GM23338 (cell line): ENCODE measurements at regions not wholly inside any gene's neighbourhood (a gene's known extent, or its start where the extent isn't known, plus 50 kb on each side); places are given as distances from the start of the nearest gene placed in this dataset.

ENCODE experiments used
- ATAC-seq: fragments of 200-7000 bp; cut with Tn5 transposase; 3 replicates; pipeline ENCODE4 v1.9.1; 2020
- DNase-seq: peaks from one replicate; pipeline ENCODE4 v3.0.0-alpha.2; 2015; ENCODE audit warnings: low spot score
- H2AFZ ChIP-seq: fragments of 200-600 bp; sonication (generic); 2 replicates; pipeline ENCODE4 v1.8.0; 2016; ENCODE audit warnings: antibody characterized with exemption, mild to moderate bottlenecking, moderate library complexity
- H3F3A ChIP-seq: fragments of 200-600 bp; sonication (generic); replicated peaks from 2 replicates; pipeline ENCODE4 v1.8.0; 2017; ENCODE audit warnings: antibody characterized with exemption, mixed run types, low read depth
- H3K27ac ChIP-seq: fragments of 200-600 bp; sonication (generic); 2 replicates; pipeline ENCODE4 v1.6.1; 2016; ENCODE audit warnings: low read depth
- H3K27me3 ChIP-seq: fragments of 200-600 bp; sonication (generic); 2 replicates; pipeline ENCODE4 v1.8.0; 2016; ENCODE audit warnings: mild to moderate bottlenecking, mixed run types, moderate library complexity; ENCODE audit not compliant: insufficient read depth
- H3K36me3 ChIP-seq: fragments of 200-600 bp; sonication (generic); 2 replicates; pipeline ENCODE4 v1.8.0; 2016; ENCODE audit warnings: mild to moderate bottlenecking; ENCODE audit not compliant: insufficient read depth
- H3K4me1 ChIP-seq: fragments of 200-600 bp; sonication (generic); 2 replicates; pipeline ENCODE4 v1.8.0; 2016; ENCODE audit warnings: mild to moderate bottlenecking, moderate library complexity; ENCODE audit not compliant: insufficient read depth
- H3K4me2 ChIP-seq: fragments of 200-600 bp; sonication (generic); 2 replicates; pipeline ENCODE4 v1.7.1; 2017; ENCODE audit warnings: mixed run types
- H3K4me3 ChIP-seq: fragments of 200-600 bp; sonication (generic); 2 replicates; pipeline ENCODE4 v1.6.1; 2016; ENCODE audit warnings: mixed run types
- H3K79me2 ChIP-seq: fragments of 200-600 bp; sonication (generic); replicated peaks from 2 replicates; pipeline ENCODE4 v1.8.0; 2017; ENCODE audit warnings: mild to moderate bottlenecking; ENCODE audit not compliant: insufficient read depth
- H3K9me2 ChIP-seq: fragments of 200-600 bp; sonication (generic); 2 replicates; pipeline ENCODE4 v1.8.0; 2017; ENCODE audit not compliant: insufficient read depth
- H4K20me1 ChIP-seq: fragments of 200-600 bp; sonication (generic); replicated peaks from 2 replicates; pipeline ENCODE4 v1.8.0; 2017; ENCODE audit warnings: mild to moderate bottlenecking; ENCODE audit not compliant: insufficient read depth
- H3K27ac Mint-ChIP-seq: 2 replicates; pipeline ENCODE4 v1.8.0; 2020; ENCODE audit warnings: inconsistent platforms, mild to moderate bottlenecking, moderate library complexity, mixed read lengths
- H3K27me3 Mint-ChIP-seq: 3 replicates; pipeline ENCODE4 v1.8.0; 2022; ENCODE audit warnings: low read depth, mild to moderate bottlenecking, moderate library complexity, mixed read lengths, inconsistent platforms; ENCODE audit not compliant: insufficient read depth, poor library complexity
- H3K36me3 Mint-ChIP-seq: 3 replicates; pipeline ENCODE4 v1.8.0; 2021; ENCODE audit warnings: low read depth, mild to moderate bottlenecking, inconsistent platforms, moderate library complexity, mixed read lengths
- H3K4me1 Mint-ChIP-seq: 3 replicates; pipeline ENCODE4 v1.8.0; 2020; ENCODE audit warnings: mild to moderate bottlenecking, inconsistent platforms, mixed read lengths
- H3K4me3 Mint-ChIP-seq: 3 replicates; pipeline ENCODE4 v1.8.0; 2021; ENCODE audit warnings: moderate library complexity, mild to moderate bottlenecking, inconsistent platforms, mixed read lengths
- H3K9me3 Mint-ChIP-seq: 3 replicates; pipeline ENCODE4 v1.8.0; 2020; ENCODE audit warnings: moderate library complexity, mild to moderate bottlenecking, inconsistent platforms, mixed read lengths
- CREB1 ChIP-seq: fragments of 250-450 bp; sonication (Bioruptor Pico); IDR thresholded peaks from 2 replicates; pipeline ENCODE4 v1.5.0; 2020; ENCODE audit warnings: low read depth, mild to moderate bottlenecking, moderate library complexity
- EZH2 ChIP-seq: fragments of 200-600 bp; sonication (generic); IDR thresholded peaks from one replicate; pipeline ENCODE4 v1.8.0; 2017; ENCODE audit warnings: antibody characterized with exemption, mild to moderate bottlenecking, low read depth; ENCODE audit not compliant: unreplicated experiment
- EZH2phosphoT487 ChIP-seq: fragments of 200-600 bp; sonication (generic); IDR thresholded peaks from one replicate; pipeline ENCODE4 v1.8.1; 2018; ENCODE audit warnings: antibody characterized with exemption; ENCODE audit not compliant: unreplicated experiment
- JUNB ChIP-seq: IDR thresholded peaks from one replicate; pipeline ENCODE4 v1.6.1; 2016; ENCODE audit warnings: antibody characterized with exemption; ENCODE audit not compliant: unreplicated experiment
- NANOG ChIP-seq: IDR thresholded peaks from 2 replicates; pipeline ENCODE4 v1.6.1; 2016; ENCODE audit warnings: antibody characterized with exemption, borderline replicate concordance
- POLR2AphosphoS5 ChIP-seq: IDR thresholded peaks from 2 replicates; pipeline ENCODE4 v1.6.1; 2016; ENCODE audit warnings: antibody characterized with exemption, low read depth
- STAT1 ChIP-seq: IDR thresholded peaks from one replicate; pipeline ENCODE4 v1.6.1; 2016; ENCODE audit warnings: antibody characterized with exemption; ENCODE audit not compliant: unreplicated experiment
- ZNF114 ChIP-seq: fragments of 250-450 bp; sonication (Bioruptor Pico); IDR thresholded peaks from 2 replicates; pipeline ENCODE4 v1.5.0; 2020; ENCODE audit warnings: mild to moderate bottlenecking, moderate library complexity
- ZNF331 ChIP-seq: fragments of 250-450 bp; sonication (Bioruptor Pico); IDR thresholded peaks from 2 replicates; pipeline ENCODE4 v1.5.0; 2020; ENCODE audit warnings: low read depth, mild to moderate bottlenecking, moderate library complexity
- TF ChIP-seq, protein P1 (sequence below): fragments of 250-450 bp; sonication (Bioruptor Pico); IDR thresholded peaks from 2 replicates; pipeline ENCODE4 v1.5.0; 2020; ENCODE audit warnings: mild to moderate bottlenecking, moderate library complexity
- TF ChIP-seq, protein P2 (sequence below): IDR thresholded peaks from 2 replicates; pipeline ENCODE4 v1.6.1; 2016; ENCODE audit warnings: antibody characterized with exemption

DNA sequence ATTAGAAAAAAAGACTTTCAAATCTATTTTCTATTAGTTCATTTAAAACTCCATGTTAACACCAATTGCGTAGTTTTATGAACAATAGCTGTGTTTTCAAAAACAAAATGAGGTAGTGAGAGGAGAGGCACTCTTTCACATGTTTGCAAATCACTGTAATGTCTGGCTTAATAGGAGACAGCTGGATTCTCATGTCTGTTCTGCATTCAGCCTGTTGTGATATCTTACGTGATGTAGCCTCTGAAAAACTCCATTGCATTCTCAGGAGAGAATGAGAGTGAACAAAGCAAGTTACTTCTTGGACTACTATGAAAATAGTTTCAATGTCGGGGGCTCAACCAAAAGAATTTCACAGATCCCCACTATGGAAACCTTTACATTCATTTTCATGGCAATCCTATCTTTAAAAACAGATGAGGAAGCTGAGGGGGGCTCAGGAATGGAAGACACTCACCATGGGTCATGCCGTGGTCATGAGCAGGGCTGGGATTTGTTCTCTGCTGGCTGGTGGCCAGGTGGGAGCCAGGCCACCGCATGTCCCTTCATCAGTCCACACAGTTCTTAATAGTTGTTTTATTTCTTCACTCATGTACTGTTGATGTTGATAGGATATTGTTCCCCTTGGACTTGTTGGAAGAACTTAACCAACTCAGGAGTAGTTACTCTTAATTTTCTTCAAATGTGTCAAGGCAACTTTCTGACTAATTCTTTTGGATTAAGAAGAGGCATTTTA is 346.2 kb upstream of the FAR2 start (continued):
- TF ChIP-seq ZNF331 (CRISPR knock-in tag) (no peak), NANOG (no peak), EZH2phosphoT487 (no peak), ZNF114 (CRISPR knock-in tag) (no peak)

DNA sequence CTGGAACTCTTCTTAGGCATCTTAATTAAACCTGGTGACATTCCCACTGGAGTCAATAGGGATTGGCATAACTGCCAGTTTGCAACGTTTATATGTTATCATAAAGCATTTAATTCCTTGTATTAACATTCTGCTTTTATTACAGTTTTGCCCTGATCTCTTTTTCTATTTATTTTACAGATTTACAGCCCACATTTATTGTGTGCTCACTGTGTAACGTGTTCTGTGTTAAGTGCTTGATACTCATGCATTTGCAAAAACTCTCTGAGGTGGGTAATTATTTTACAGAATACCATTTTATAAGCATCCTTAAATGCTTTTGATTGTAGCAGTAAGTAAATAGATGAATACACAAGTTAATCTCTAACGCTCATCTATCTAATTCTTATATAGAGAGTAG is 341.5 kb upstream of the FAR2 start:
- ATAC-seq: no peak
- H3K9me2 ChIP-seq: 0 out of 2 replicates have a peak, but pooled peaks cover 4% of the 10 kb centered on the region
- no peak overlapping the region for H3K4me2 ChIP-seq
- no peak for TF ChIP-seq EZH2phosphoT487
- no peak for TF ChIP-seq EZH2
- TF ChIP-seq NANOG: no peak
- no peak for TF ChIP-seq JUNB
- TF ChIP-seq CREB1 (CRISPR knock-in tag): no peak
- no peak for TF ChIP-seq ZNF114 (CRISPR knock-in tag)
- no peak for TF ChIP-seq POLR2AphosphoS5
- TF ChIP-seq, protein P1, sequence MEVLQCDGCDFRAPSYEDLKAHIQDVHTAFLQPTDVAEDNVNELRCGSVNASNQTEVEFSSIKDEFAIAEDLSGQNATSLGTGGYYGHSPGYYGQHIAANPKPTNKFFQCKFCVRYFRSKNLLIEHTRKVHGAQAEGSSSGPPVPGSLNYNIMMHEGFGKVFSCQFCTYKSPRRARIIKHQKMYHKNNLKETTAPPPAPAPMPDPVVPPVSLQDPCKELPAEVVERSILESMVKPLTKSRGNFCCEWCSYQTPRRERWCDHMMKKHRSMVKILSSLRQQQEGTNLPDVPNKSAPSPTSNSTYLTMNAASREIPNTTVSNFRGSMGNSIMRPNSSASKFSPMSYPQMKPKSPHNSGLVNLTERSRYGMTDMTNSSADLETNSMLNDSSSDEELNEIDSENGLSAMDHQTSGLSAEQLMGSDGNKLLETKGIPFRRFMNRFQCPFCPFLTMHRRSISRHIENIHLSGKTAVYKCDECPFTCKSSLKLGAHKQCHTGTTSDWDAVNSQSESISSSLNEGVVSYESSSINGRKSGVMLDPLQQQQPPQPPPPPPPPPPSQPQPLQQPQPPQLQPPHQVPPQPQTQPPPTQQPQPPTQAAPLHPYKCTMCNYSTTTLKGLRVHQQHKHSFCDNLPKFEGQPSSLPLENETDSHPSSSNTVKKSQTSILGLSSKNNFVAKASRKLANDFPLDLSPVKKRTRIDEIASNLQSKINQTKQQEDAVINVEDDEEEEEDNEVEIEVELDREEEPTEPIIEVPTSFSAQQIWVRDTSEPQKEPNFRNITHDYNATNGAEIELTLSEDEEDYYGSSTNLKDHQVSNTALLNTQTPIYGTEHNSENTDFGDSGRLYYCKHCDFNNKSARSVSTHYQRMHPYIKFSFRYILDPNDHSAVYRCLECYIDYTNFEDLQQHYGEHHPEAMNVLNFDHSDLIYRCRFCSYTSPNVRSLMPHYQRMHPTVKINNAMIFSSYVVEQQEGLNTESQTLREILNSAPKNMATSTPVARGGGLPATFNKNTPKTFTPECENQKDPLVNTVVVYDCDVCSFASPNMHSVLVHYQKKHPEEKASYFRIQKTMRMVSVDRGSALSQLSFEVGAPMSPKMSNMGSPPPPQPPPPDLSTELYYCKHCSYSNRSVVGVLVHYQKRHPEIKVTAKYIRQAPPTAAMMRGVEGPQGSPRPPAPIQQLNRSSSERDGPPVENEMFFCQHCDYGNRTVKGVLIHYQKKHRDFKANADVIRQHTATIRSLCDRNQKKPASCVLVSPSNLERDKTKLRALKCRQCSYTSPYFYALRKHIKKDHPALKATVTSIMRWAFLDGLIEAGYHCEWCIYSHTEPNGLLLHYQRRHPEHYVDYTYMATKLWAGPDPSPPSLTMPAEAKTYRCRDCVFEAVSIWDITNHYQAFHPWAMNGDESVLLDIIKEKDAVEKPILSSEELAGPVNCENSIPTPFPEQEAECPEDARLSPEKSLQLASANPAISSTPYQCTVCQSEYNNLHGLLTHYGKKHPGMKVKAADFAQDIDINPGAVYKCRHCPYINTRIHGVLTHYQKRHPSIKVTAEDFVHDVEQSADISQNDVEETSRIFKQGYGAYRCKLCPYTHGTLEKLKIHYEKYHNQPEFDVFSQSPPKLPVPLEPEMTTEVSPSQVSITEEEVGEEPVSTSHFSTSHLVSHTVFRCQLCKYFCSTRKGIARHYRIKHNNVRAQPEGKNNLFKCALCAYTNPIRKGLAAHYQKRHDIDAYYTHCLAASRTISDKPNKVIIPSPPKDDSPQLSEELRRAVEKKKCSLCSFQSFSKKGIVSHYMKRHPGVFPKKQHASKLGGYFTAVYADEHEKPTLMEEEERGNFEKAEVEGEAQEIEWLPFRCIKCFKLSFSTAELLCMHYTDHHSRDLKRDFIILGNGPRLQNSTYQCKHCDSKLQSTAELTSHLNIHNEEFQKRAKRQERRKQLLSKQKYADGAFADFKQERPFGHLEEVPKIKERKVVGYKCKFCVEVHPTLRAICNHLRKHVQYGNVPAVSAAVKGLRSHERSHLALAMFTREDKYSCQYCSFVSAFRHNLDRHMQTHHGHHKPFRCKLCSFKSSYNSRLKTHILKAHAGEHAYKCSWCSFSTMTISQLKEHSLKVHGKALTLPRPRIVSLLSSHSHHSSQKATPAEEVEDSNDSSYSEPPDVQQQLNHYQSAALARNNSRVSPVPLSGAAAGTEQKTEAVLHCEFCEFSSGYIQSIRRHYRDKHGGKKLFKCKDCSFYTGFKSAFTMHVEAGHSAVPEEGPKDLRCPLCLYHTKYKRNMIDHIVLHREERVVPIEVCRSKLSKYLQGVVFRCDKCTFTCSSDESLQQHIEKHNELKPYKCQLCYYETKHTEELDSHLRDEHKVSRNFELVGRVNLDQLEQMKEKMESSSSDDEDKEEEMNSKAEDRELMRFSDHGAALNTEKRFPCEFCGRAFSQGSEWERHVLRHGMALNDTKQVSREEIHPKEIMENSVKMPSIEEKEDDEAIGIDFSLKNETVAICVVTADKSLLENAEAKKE (CRISPR knock-in tag): no peak
- no peak for TF ChIP-seq STAT1
- TF ChIP-seq, protein P2, sequence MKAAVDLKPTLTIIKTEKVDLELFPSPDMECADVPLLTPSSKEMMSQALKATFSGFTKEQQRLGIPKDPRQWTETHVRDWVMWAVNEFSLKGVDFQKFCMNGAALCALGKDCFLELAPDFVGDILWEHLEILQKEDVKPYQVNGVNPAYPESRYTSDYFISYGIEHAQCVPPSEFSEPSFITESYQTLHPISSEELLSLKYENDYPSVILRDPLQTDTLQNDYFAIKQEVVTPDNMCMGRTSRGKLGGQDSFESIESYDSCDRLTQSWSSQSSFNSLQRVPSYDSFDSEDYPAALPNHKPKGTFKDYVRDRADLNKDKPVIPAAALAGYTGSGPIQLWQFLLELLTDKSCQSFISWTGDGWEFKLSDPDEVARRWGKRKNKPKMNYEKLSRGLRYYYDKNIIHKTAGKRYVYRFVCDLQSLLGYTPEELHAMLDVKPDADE: no peak
- no peak for TF ChIP-seq ZNF331 (CRISPR knock-in tag)
- no peaks in the 10 kb centered on the region for H3K79me2 ChIP-seq
- no peak overlapping the region for H2AFZ ChIP-seq
- Mint-ChIP-seq H3K4me3 (no peak overlapping the region), H3K27ac (no peak overlapping the region), H3K9me3 (peaks cover 42% of the 10 kb centered on the region), H3K4me1 (no peaks in the 10 kb centered on the region), H3K27me3 (no peaks in the 10 kb centered on the region), H3K36me3 (peaks cover 32% of the 10 kb centered on the region)
- H4K20me1 ChIP-seq: no peaks in the 10 kb centered on the region
- DNase-seq: no peak
- no peak overlapping the region for H3K27ac ChIP-seq
- no peak overlapping the region for H3K4me3 ChIP-seq
- peaks cover 23% of the 10 kb centered on the region for H3K36me3 ChIP-seq
- no peaks in the 10 kb centered on the region for H3K27me3 ChIP-seq
- H3F3A ChIP-seq: no peaks in the 10 kb centered on the region
- H3K4me1 ChIP-seq: no peaks in the 10 kb centered on the region
